ENCODE measurements at regions not wholly inside any gene's neighbourhood (a gene's known extent, or its start where the extent isn't known, plus 50 kb on each side); places are given as distances from the start of the nearest gene placed in this dataset.
A peak's percentile ranks its signal among the peaks of the same experiment; 100 is the strongest.
"Not testable (repeated sequence)": the region's sequence is repeated elsewhere in the genome, so short reads cannot be mapped to it uniquely, and the experiment has no call there.

DNA sequence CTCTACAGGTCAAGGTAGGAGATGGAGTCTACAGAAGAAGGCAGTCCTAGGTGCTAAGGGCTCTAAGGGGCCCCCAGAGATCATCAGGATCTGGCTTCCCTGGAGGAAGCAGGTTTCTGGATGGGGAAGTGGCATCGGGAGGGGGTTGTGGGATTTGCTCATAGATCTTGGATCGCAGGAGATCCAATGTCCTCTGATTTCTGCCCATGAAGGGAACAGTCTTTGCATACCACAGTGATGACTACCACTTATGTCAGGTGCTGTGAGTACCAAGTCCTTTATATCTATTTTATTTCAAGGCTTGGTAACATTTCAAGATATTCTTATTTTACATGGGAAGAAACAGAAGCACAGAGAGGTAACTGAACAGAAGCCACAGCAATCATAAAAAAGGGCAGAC, 164.0 kb downstream of the RGS9 start:
- no peak for TF ChIP-seq Cebpa-rat (IDR thresholded peaks at IDR 0.05)
- Histone ChIP-seq H3K27ac (no peak overlapping the region), H3K4me3 (no peak overlapping the region), H3K9ac (no peak overlapping the region), H3K9me3 (replicated peaks in 1 of 11) (peaks cover 3 to 15% (median 13%) of the 10 kb centered on the region in 11 experiments; a peak in 18 of 22 replicates), H3K36me3 (no peaks in the 10 kb centered on the region), H3K27me3 (no peaks in the 10 kb centered on the region), H3K4me1 (peaks cover 0 to 6% (median 0%) of the 10 kb centered on the region in 10 experiments; a peak in 2 of 20 replicates), H4K20me1 (no peaks in the 10 kb centered on the region), H3K4me2 (no peak overlapping the region)

DNA sequence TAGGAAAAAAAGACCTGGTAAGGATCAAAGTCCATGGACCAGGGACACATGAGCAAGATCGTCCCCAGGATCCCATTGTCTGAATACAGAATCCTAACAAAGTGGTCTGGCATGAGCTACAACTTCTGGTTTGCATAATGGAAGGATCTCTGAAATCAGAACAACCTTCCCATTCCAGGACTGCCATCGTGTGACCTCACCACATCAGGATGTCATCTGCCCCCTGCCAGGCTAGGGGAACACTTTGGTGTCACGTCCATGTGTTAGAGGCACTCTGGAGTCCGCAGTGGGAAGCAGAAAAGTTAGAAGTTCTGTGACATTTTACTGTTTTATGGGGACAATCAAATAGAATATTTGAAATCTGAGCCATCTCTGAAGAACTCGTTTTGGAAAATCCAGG, 160.7 kb downstream of the RGS9 start:
- TF ChIP-seq Cebpa-rat (IDR thresholded peaks at IDR 0.05), result no peak
- Histone ChIP-seq H3K36me3 (no peaks in the 10 kb centered on the region), H3K4me2 (no peak overlapping the region), H3K9me3 (replicated peaks in 1 of 11) (no peaks in the 10 kb centered on the region), H3K27me3 (no peaks in the 10 kb centered on the region), H3K4me1 (no peaks in the 10 kb centered on the region), H3K4me3 (no peak overlapping the region), H3K9ac (no peak overlapping the region), H4K20me1 (no peaks in the 10 kb centered on the region; a peak in 1 of 22 replicates), H3K27ac (no peak overlapping the region)

GRCh38 chr17:65297384-65297783, 160.2 kb downstream of the RGS9 start:
- Histone ChIP-seq H3K27ac (no peak overlapping the region), H3K4me2 (no peak overlapping the region), H3K4me3 (no peak overlapping the region), H3K4me1 (peaks cover 0 to 4% (median 3%) of the 10 kb centered on the region in 10 experiments; a peak in 11 of 20 replicates), H3K9me3 (replicated peaks in 1 of 11) (no peaks in the 10 kb centered on the region), H3K36me3 (no peaks in the 10 kb centered on the region), H3K27me3 (no peaks in the 10 kb centered on the region), H4K20me1 (no peaks in the 10 kb centered on the region; a peak in 1 of 22 replicates), H3K9ac (no peak overlapping the region)
- TF ChIP-seq Cebpa-rat (IDR thresholded peaks at IDR 0.05), result no peak

DNA sequence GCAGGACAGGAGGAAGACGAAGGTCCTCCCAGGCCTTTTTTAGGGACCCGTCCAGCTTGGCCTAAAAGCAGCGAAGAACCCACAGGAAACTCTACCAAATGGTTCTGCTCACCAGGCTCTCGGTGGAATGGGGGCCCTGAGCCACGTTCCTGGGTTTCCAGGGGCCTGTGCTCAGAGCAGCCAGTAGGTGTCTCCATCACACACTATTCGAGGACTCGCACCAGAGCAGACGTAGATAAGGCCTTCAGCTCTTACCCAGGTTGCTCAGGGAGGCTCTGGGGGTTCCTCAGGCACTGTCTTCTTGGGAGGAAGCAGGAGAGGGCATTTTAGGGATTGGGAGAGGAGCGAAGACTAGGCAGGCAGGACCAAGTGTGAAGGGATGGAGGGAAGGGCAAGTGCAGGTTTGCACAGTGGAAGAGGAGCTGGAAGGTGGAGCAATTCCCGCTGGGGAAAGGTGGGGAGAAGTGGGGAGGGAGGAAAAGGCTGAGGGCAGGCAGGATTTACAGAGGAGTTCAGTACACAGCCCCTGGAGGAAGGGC, 157.1 kb downstream of the RGS9 start:
- no peaks in the 10 kb centered on the region for H3K36me3 ChIP-seq
- H3K9me3 ChIP-seq (replicated peaks in 1 of 11), result no peaks in the 10 kb centered on the region
- H4K20me1 ChIP-seq, result no peaks in the 10 kb centered on the region; a peak in 1 of 22 replicates
- H3K9ac ChIP-seq, result no peak overlapping the region
- H3K27ac ChIP-seq, result no peak overlapping the region
- H3K4me1 ChIP-seq, result peaks cover 0 to 8% (median 6%) of the 10 kb centered on the region in 10 experiments; a peak in 11 of 20 replicates
- no peak overlapping the region for H3K4me2 ChIP-seq
- no peak for TF ChIP-seq Cebpa-rat (IDR thresholded peaks at IDR 0.05)
- H3K27me3 ChIP-seq, result no peaks in the 10 kb centered on the region
- H3K4me3 ChIP-seq, result no peak overlapping the region

GRCh38 chr17:65293584-65294180, 156.5 kb downstream of the RGS9 start:
- no peaks in the 10 kb centered on the region for H3K27me3 ChIP-seq
- H3K4me2 ChIP-seq, result no peak overlapping the region
- no peak for TF ChIP-seq Cebpa-rat (IDR thresholded peaks at IDR 0.05)
- H3K9me3 ChIP-seq (replicated peaks in 1 of 11), result no peaks in the 10 kb centered on the region
- H3K36me3 ChIP-seq, result no peaks in the 10 kb centered on the region
- H3K9ac ChIP-seq, result no peak overlapping the region
- H3K4me3 ChIP-seq, result no peak overlapping the region
- H3K27ac ChIP-seq, result no peak overlapping the region
- H3K4me1 ChIP-seq, result peaks cover 0 to 8% (median 6%) of the 10 kb centered on the region in 10 experiments; a peak in 11 of 20 replicates
- H4K20me1 ChIP-seq, result no peaks in the 10 kb centered on the region; a peak in 1 of 22 replicates

GRCh38 chr17:65292430-65292829, 155.3 kb downstream of the RGS9 start:
- Histone ChIP-seq H3K9ac (no peak overlapping the region), H4K20me1 (no peaks in the 10 kb centered on the region; a peak in 1 of 22 replicates), H3K4me1 (peaks cover 0 to 8% (median 6%) of the 10 kb centered on the region in 10 experiments; a peak in 11 of 20 replicates), H3K4me3 (no peak overlapping the region), H3K9me3 (replicated peaks in 1 of 11) (no peaks in the 10 kb centered on the region), H3K36me3 (no peaks in the 10 kb centered on the region), H3K4me2 (peak overlapping the region in 9 of 11 experiments; percentile 3 to 50 (median 30); a peak in 11 of 22 replicates), H3K27ac (no peak overlapping the region), H3K27me3 (no peaks in the 10 kb centered on the region)
- TF ChIP-seq Cebpa-rat (IDR thresholded peaks at IDR 0.05), result no peak

GRCh38 chr17:65291301-65291700, 154.1 kb downstream of the RGS9 start:
- not testable (repeated sequence) for H3K27me3 ChIP-seq; H3K4me3 ChIP-seq; H3K9me3 ChIP-seq (replicated peaks in 1 of 11); H3K27ac ChIP-seq; H3K36me3 ChIP-seq; H4K20me1 ChIP-seq; H3K4me1 ChIP-seq; H3K9ac ChIP-seq; H3K4me2 ChIP-seq

DNA sequence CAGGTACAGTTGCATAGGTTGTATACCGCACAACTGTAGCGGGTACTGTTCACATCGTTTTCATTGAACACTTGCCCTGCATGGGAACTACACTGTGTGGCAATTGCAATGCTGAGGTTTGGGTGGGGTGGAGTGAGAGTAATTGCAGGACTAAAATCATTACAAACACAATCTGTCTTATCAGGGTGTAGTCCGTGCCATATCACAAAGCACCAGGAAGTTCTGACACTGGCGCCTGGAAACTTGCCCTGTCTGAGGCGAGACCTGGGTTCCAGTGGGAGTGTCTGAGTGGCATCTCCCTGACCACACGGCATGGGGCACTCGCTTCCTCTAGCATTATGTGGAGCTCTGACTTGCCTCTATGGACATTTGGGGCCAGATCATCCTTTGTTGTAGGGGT, 153.4 kb downstream of the RGS9 start:
- no peaks in the 10 kb centered on the region; a peak in 1 of 22 replicates for H4K20me1 ChIP-seq
- no peak overlapping the region for H3K4me2 ChIP-seq
- no peak overlapping the region for H3K27ac ChIP-seq
- H3K27me3 ChIP-seq, result no peaks in the 10 kb centered on the region
- no peak for TF ChIP-seq Cebpa-rat (IDR thresholded peaks at IDR 0.05)
- H3K36me3 ChIP-seq, result no peaks in the 10 kb centered on the region
- H3K4me1 ChIP-seq, result peaks cover 0 to 8% (median 6%) of the 10 kb centered on the region in 10 experiments; a peak in 11 of 20 replicates
- no peak overlapping the region for H3K9ac ChIP-seq
- no peaks in the 10 kb centered on the region for H3K9me3 ChIP-seq (replicated peaks in 1 of 11)
- no peak overlapping the region for H3K4me3 ChIP-seq

GRCh38 chr17:65290056-65290455, 152.9 kb downstream of the RGS9 start:
- Histone ChIP-seq H3K36me3 (no peaks in the 10 kb centered on the region), H3K27ac (no peak overlapping the region), H3K4me2 (no peak overlapping the region), H3K9ac (no peak overlapping the region), H3K27me3 (no peaks in the 10 kb centered on the region), H3K4me1 (peaks cover 0 to 8% (median 6%) of the 10 kb centered on the region in 10 experiments; a peak in 11 of 20 replicates), H3K4me3 (no peak overlapping the region), H4K20me1 (no peaks in the 10 kb centered on the region; a peak in 1 of 22 replicates), H3K9me3 (replicated peaks in 1 of 11) (no peaks in the 10 kb centered on the region)
- TF ChIP-seq Cebpa-rat (IDR thresholded peaks at IDR 0.05), result no peak

DNA sequence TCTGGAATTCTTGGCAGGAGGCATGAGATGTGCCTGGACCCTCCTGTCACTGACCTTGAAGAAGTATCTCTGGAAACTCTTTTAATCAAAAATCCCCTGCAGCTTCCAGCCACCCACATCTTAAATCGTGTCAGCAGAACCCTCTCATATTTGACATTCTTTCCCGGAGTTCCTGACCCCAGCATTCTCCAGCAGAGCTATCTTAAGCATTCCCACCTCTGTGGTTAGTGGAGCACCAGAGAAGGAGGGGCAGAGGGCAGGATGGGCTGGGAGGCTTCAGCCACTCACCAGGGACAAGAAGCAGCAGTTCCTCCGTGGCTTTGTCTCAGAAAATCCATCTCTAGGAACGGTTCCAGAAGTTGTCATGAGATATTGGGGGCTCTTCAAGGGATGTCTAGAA, 149.9 kb downstream of the RGS9 start:
- Histone ChIP-seq H3K4me3 (no peak overlapping the region), H3K27ac (no peak overlapping the region), H3K36me3 (no peaks in the 10 kb centered on the region), H3K4me1 (peaks cover 0 to 2% (median under 1%) of the 10 kb centered on the region in 10 experiments; a peak in 4 of 20 replicates), H4K20me1 (no peaks in the 10 kb centered on the region), H3K9ac (no peak overlapping the region), H3K27me3 (no peaks in the 10 kb centered on the region), H3K4me2 (no peak overlapping the region), H3K9me3 (replicated peaks in 1 of 11) (peaks cover 0 to 19% (median 7%) of the 10 kb centered on the region in 11 experiments; a peak in 8 of 22 replicates)
- no peak for TF ChIP-seq Cebpa-rat (IDR thresholded peaks at IDR 0.05)
